A549 (cell line): ENCODE measurements at regions not wholly inside any gene's neighbourhood (a gene's known extent, or its start where the extent isn't known, plus 50 kb on each side); places are given as distances from the start of the nearest gene placed in this dataset.
A peak's percentile ranks its signal among the peaks of the same experiment; 100 is the strongest.

Experiments
- ATAC-seq, 2 experiments: fragments of 200-7000 bp in 1 of 2; fragments of >200 bp in 1 of 2; cut with Nextera tagmentation in 1 of 2; cut with Tn5 transposase in 1 of 2; 3 replicates each; pipeline versions ENCODE4 v1.8.0 to v1.9.1; 2018 to 2020; ENCODE audit warnings: mild to moderate bottlenecking in 1 of 2, moderate library complexity in 1 of 2
- CTCF ChIA-PET: fragments of 300-600 bp; sonication (Branson Sonifier 250); formaldehyde crosslinking; extraction: SDS; loops from one replicate; lab custom pipeline; 2021; ENCODE audit warnings: antibody characterized with exemption, inconsistent platforms; lab: Yijun Ruan, JAX
- POLR2A ChIA-PET: fragments of 350-600 bp; formaldehyde crosslinking; extraction: SDS; loops from one replicate; lab custom pipeline; 2021; ENCODE audit warnings: antibody characterized with exemption, inconsistent platforms; lab: Yijun Ruan, JAX
- DNase-seq, 2 experiments: peaks; one replicate each; pipeline versions ENCODE4 v3.0.0 to v3.0.0-alpha.2; 2011 to 2016; ENCODE audit warnings: low read depth in 1 of 2, low spot score in 1 of 2
- FAIRE-seq: peaks from 2 replicates; lab custom pipeline; 2011; peaks lifted over from hg19 to GRCh38; lab: Jason Lieb, UNC
- H3K27ac ChIP-seq, 2 experiments: fragments of >200 bp; sonication (Bioruptor Twin); formaldehyde crosslinking; 3 replicates each; pipeline ENCODE4 v1.5.1; 2016 to 2017
- H3K4me1 ChIP-seq: fragments of >200 bp; sonication (Bioruptor Twin); formaldehyde crosslinking; 3 replicates; pipeline ENCODE4 v1.6.1; 2016
- H3K4me2 ChIP-seq: fragments of >200 bp; sonication (Bioruptor Twin); formaldehyde crosslinking; 3 replicates; pipeline ENCODE4 v1.6.1; 2016
- H3K4me3 ChIP-seq: fragments of >200 bp; sonication (Bioruptor Twin); formaldehyde crosslinking; 3 replicates; pipeline ENCODE4 v1.5.1; 2016
- H3K9me3 ChIP-seq: fragments of >200 bp; sonication (Bioruptor Twin); formaldehyde crosslinking; 3 replicates; pipeline ENCODE4 v1.6.1; 2016
- ATOH8 ChIP-seq: fragments of 250-450 bp; sonication (Bioruptor Pico); IDR thresholded peaks from 2 replicates; pipeline ENCODE4 v1.5.0; 2020; ENCODE audit warnings: low read depth, mild to moderate bottlenecking, moderate library complexity
- CHD2 ChIP-seq: fragments of 150-350 bp; IDR thresholded peaks from 2 replicates; pipeline ENCODE4 v1.6.1; 2014; ENCODE audit warnings: low read length; ENCODE audit not compliant: partially characterized antibody
- CTCF ChIP-seq: fragments of >200 bp; sonication (Bioruptor Twin); formaldehyde crosslinking; IDR thresholded peaks from 3 replicates; pipeline ENCODE4 v1.5.1; 2016
- EHMT2 ChIP-seq: fragments of 200-600 bp; sonication (generic); IDR thresholded peaks from 2 replicates; pipeline ENCODE4 v1.6.1; 2016; ENCODE audit warnings: antibody characterized with exemption, low read depth, mild to moderate bottlenecking, moderate library complexity
- FOSB ChIP-seq: fragments of 250-450 bp; sonication (Bioruptor Pico); IDR thresholded peaks from 2 replicates; pipeline ENCODE4 v1.5.0; 2020; ENCODE audit warnings: mild to moderate bottlenecking, moderate library complexity
- HEYL ChIP-seq: fragments of 250-450 bp; sonication (Bioruptor Pico); IDR thresholded peaks from 2 replicates; pipeline ENCODE4 v1.8.0; 2021; ENCODE audit warnings: mild to moderate bottlenecking, moderate library complexity
- HOXA7 ChIP-seq: fragments of 250-450 bp; sonication (Bioruptor Pico); IDR thresholded peaks from 2 replicates; pipeline ENCODE4 v1.5.0; 2020; ENCODE audit warnings: mild to moderate bottlenecking, moderate library complexity
- HOXB5 ChIP-seq: fragments of 250-450 bp; sonication (Bioruptor Pico); IDR thresholded peaks from 2 replicates; pipeline ENCODE4 v1.5.0; 2020; ENCODE audit warnings: mild to moderate bottlenecking, moderate library complexity
- JUN ChIP-seq, 2 experiments: fragments of >200 bp; sonication (Bioruptor Twin); formaldehyde crosslinking; IDR thresholded peaks; 2 replicates in 1 of 2; 3 replicates in 1 of 2; pipeline ENCODE4 v1.6.1; 2016 to 2017
- MAX ChIP-seq: IDR thresholded peaks from 2 replicates; pipeline ENCODE4 v1.6.1; 2012
- MAZ ChIP-seq: fragments of 150-350 bp; IDR thresholded peaks from 2 replicates; pipeline ENCODE4 v1.6.1; 2014; ENCODE audit warnings: antibody characterized with exemption, low read depth, low read length, borderline replicate concordance
- NFE2L2 ChIP-seq: fragments of 150-350 bp; conservative IDR thresholded peaks from 2 replicates; pipeline ENCODE4 v1.6.1; 2014; ENCODE audit warnings: low read length
- RARB ChIP-seq: fragments of 250-450 bp; sonication (Bioruptor Pico); IDR thresholded peaks from 2 replicates; pipeline ENCODE4 v1.8.0; 2021; ENCODE audit warnings: mild to moderate bottlenecking, moderate library complexity
- RFX5 ChIP-seq: fragments of 450-650 bp; IDR thresholded peaks from 2 replicates; pipeline ENCODE4 v1.7.1; 2014; ENCODE audit warnings: antibody characterized with exemption, mild to moderate bottlenecking, moderate library complexity
- SMC3 ChIP-seq: fragments of >200 bp; sonication (Bioruptor Twin); formaldehyde crosslinking; IDR thresholded peaks from 3 replicates; pipeline ENCODE4 v1.6.1; 2018; ENCODE audit warnings: inconsistent platforms
- TFCP2L1 ChIP-seq: fragments of 250-450 bp; sonication (Bioruptor Pico); IDR thresholded peaks from 2 replicates; pipeline ENCODE4 v1.5.0; 2021; ENCODE audit warnings: mild to moderate bottlenecking
- TP53 ChIP-seq: fragments of 250-450 bp; sonication (Bioruptor Pico); IDR thresholded peaks from 2 replicates; pipeline ENCODE4 v1.5.0; 2021; ENCODE audit warnings: mild to moderate bottlenecking, moderate library complexity
- ZNF302 ChIP-seq: fragments of 250-450 bp; sonication (Bioruptor Pico); IDR thresholded peaks from 2 replicates; pipeline ENCODE4 v1.9.0; 2021; ENCODE audit warnings: inconsistent platforms, mild to moderate bottlenecking, moderate library complexity
- ZSCAN20 ChIP-seq: fragments of 250-450 bp; sonication (Bioruptor Pico); IDR thresholded peaks from 2 replicates; pipeline ENCODE4 v1.8.0; 2022; ENCODE audit warnings: mild to moderate bottlenecking, moderate library complexity
- WGBS: methylation state at CpG from one replicate; pipeline ENCODE4 v1.1.6; 2017; ENCODE audit errors: missing lambda C conversion rate; 5-methylcytosine and 5-hydroxymethylcytosine counted together
- TF ChIP-seq, protein P1 (sequence below): fragments of >200 bp; sonication (Bioruptor Twin); formaldehyde crosslinking; IDR thresholded peaks from 2 replicates; pipeline ENCODE4 v1.6.1; 2016
- TF ChIP-seq, protein P2 (sequence below): IDR thresholded peaks from 2 replicates; pipeline ENCODE4 v1.6.1; 2012
- TF ChIP-seq, protein P3 (sequence below): IDR thresholded peaks from 2 replicates; pipeline ENCODE4 v1.6.1; 2012; ENCODE audit warnings: low read depth, borderline replicate concordance
- TF ChIP-seq, protein P4 (sequence below): fragments of >200 bp; sonication (Bioruptor Twin); formaldehyde crosslinking; IDR thresholded peaks from 3 replicates; pipeline ENCODE4 v1.6.1; 2016

DNA sequence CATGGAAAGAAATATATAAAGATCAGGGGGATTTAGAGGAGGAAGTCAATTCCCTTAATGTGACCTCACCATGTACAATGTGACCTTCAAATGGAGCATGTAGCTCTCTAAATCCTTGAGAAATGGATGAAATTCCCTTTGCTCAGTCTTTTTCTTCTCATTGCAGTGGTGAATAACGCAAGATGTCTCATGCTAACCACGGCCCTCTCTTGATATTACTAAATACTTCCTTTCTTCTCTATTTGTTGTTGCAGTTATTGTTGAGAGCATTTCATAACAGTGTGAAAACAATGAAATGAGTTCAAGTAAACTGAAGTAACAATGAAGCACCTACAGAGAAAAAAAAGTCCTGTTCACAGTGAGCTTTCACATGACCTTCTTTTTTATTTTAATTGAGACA is 55.6 kb downstream of the ZNF281 start:
- Histone ChIP-seq H3K4me3 (no peak overlapping the region), H3K9me3 (no peaks in the 10 kb centered on the region), H3K27ac (peak overlapping the region in 1 of 2 experiments; percentile 10; a peak in 1 of 6 replicates), H3K4me1 (peaks cover 24% of the 10 kb centered on the region), H3K4me2 (no peak overlapping the region)
- ChIA-PET CTCF (interaction anchor here (1.4 to 2.3 kb wide), 2 partner anchors 9 to 134 kb away, joined by 5 to 8 read pairs; no protein-coding TSS in a partner anchor), POLR2A (no interaction called here)
- DNase-seq, result no peak
- WGBS, result 66% methylated on average over 2 of the region's 2 CpGs
- FAIRE-seq, result no peak
- TF ChIP-seq ZNF302 (CRISPR knock-in tag) (no peak), CTCF (no peak), HEYL (CRISPR knock-in tag) (no peak), EHMT2 (no peak), HOXB5 (CRISPR knock-in tag) (no peak), ZSCAN20 (CRISPR knock-in tag) (no peak), FOSB (CRISPR knock-in tag) (no peak), MAX (no peak), RFX5 (no peak), HOXA7 (CRISPR knock-in tag) (no peak), JUN (IDR thresholded peaks at IDR 0.05) (no peak)
- TF ChIP-seq, protein P1, sequence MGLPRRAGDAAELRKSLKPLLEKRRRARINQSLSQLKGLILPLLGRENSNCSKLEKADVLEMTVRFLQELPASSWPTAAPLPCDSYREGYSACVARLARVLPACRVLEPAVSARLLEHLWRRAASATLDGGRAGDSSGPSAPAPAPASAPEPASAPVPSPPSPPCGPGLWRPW, result no peak
- TF ChIP-seq, protein P2, sequence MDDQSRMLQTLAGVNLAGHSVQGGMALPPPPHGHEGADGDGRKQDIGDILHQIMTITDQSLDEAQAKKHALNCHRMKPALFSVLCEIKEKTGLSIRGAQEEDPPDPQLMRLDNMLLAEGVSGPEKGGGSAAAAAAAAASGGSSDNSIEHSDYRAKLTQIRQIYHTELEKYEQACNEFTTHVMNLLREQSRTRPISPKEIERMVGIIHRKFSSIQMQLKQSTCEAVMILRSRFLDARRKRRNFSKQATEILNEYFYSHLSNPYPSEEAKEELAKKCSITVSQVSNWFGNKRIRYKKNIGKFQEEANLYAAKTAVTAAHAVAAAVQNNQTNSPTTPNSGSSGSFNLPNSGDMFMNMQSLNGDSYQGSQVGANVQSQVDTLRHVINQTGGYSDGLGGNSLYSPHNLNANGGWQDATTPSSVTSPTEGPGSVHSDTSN, result no peak
- TF ChIP-seq, protein P3, sequence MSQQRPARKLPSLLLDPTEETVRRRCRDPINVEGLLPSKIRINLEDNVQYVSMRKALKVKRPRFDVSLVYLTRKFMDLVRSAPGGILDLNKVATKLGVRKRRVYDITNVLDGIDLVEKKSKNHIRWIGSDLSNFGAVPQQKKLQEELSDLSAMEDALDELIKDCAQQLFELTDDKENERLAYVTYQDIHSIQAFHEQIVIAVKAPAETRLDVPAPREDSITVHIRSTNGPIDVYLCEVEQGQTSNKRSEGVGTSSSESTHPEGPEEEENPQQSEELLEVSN, result no peak
- TF ChIP-seq, protein P4, sequence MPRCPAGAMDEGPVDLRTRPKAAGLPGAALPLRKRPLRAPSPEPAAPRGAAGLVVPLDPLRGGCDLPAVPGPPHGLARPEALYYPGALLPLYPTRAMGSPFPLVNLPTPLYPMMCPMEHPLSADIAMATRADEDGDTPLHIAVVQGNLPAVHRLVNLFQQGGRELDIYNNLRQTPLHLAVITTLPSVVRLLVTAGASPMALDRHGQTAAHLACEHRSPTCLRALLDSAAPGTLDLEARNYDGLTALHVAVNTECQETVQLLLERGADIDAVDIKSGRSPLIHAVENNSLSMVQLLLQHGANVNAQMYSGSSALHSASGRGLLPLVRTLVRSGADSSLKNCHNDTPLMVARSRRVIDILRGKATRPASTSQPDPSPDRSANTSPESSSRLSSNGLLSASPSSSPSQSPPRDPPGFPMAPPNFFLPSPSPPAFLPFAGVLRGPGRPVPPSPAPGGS, result no peak
- ATAC-seq, result no peak

DNA sequence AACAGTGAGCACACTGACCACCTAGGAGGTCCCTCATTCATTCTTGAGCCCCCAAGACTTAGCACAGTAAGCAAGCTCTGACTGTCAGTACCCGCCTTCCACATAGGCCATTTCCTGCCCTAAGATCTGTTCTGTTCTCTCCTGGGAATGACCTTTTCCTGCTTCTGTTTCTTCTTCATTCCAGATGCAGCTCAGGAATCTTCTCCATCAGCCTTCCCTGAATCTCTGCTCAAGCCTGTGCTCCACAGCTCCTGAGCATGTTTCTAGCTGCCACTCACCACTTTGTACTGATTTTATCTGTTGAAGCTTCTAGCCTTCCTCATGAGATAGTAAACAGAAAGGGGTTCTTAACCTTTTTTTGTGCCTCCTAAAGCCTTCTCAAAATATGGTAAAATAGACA is 56.6 kb downstream of the ZNF281 start:
- DNase-seq (no peak), FAIRE-seq (no peak), ATAC-seq (no peak; a peak in 1 of 6 replicates)
- POLR2A ChIA-PET, result no interaction called here
- H3K4me1 ChIP-seq, result peaks cover 24% of the 10 kb centered on the region
- no peak overlapping the region for H3K4me2 ChIP-seq
- H3K27ac ChIP-seq, result peak overlapping the region; percentile 0 to 73; a peak in 3 of 6 replicates
- CTCF ChIA-PET, result interaction anchor here (0.6 to 2.3 kb wide), 5 partner anchors 10 to 203 kb away, joined by 3 to 8 read pairs (median 5); no protein-coding TSS in a partner anchor
- H3K4me3 ChIP-seq, result no peak overlapping the region
- WGBS, result 100% methylated on average over 1 of the region's 1 CpG
- TF ChIP-seq NFE2L2 (no peak), TP53 (CRISPR knock-in tag) (no peak), RFX5 (no peak), MAZ (no peak), ATOH8 (no peak), RARB (no peak), FOSB (CRISPR knock-in tag) (no peak), CTCF (no peak), TFCP2L1 (CRISPR knock-in tag) (no peak), ZSCAN20 (CRISPR knock-in tag) (no peak), EHMT2 (no peak), CHD2 (no peak), SMC3 (no peak)
- no peaks in the 10 kb centered on the region for H3K9me3 ChIP-seq
